ENCODE measurements at regions not wholly inside any gene's neighbourhood (a gene's known extent, or its start where the extent isn't known, plus 50 kb on each side); places are given as distances from the start of the nearest gene placed in this dataset.

GRCh38 chr5:144941004-144941403, 770.3 kb downstream of the KCTD16 start:
- DNase-seq = no peak

GRCh38 chr5:144918371-144918770, 747.7 kb downstream of the KCTD16 start:
- no peak for DNase-seq

GRCh38 chr5:144915452-144915851, 744.8 kb downstream of the KCTD16 start:
- DNase-seq = no peak

- DNase-seq = no peak
These were observed 743.0 kb downstream of the KCTD16 start for GRCh38 chr5:144913661-144914060.

- DNase-seq = no peak
These were observed 725.8 kb downstream of the KCTD16 start for GRCh38 chr5:144896473-144896872.

GRCh38 chr5:144886668-144887067, 716.0 kb downstream of the KCTD16 start:
- no peak for DNase-seq

- DNase-seq = no peak
These were observed 712.1 kb downstream of the KCTD16 start for GRCh38 chr5:144882739-144883283.

GRCh38 chr5:144880513-144880912, 709.8 kb downstream of the KCTD16 start:
- no peak for DNase-seq

GRCh38 chr5:144876990-144877389, 706.3 kb downstream of the KCTD16 start:
- DNase-seq = no peak

GRCh38 chr5:144873076-144873475, 702.4 kb downstream of the KCTD16 start:
- no peak for DNase-seq

GRCh38 chr5:144864118-144864517, 693.4 kb downstream of the KCTD16 start:
- no peak for DNase-seq

- DNase-seq = no peak
These were observed 686.8 kb downstream of the KCTD16 start for GRCh38 chr5:144857454-144857853.

- DNase-seq = no peak
These were observed 673.4 kb downstream of the KCTD16 start for GRCh38 chr5:144844086-144844485.

GRCh38 chr5:144832416-144832815, 661.7 kb downstream of the KCTD16 start:
- DNase-seq = no peak

- no peak for DNase-seq
These were observed 661.0 kb downstream of the KCTD16 start for GRCh38 chr5:144831650-144832049.

GRCh38 chr5:144822503-144822902, 651.8 kb downstream of the KCTD16 start:
- no peak for DNase-seq

GRCh38 chr5:144820278-144820677, 649.6 kb downstream of the KCTD16 start:
- no peak for DNase-seq

GRCh38 chr5:144815131-144815530, 644.5 kb downstream of the KCTD16 start:
- DNase-seq = no peak

- peak; percentile 89 for DNase-seq
These were observed 642.1 kb downstream of the KCTD16 start for GRCh38 chr5:144812763-144813162.

GRCh38 chr5:144800169-144800568, 629.5 kb downstream of the KCTD16 start:
- no peak for DNase-seq

- no peak for DNase-seq
These were observed 627.9 kb downstream of the KCTD16 start for GRCh38 chr5:144798595-144798994.

GRCh38 chr5:144794922-144795321, 624.2 kb downstream of the KCTD16 start:
- DNase-seq = peak; percentile 62

GRCh38 chr5:144788556-144788955, 617.9 kb downstream of the KCTD16 start:
- no peak for DNase-seq

GRCh38 chr5:144788046-144788445, 617.4 kb downstream of the KCTD16 start:
- DNase-seq = no peak

GRCh38 chr5:144779368-144779767, 608.7 kb downstream of the KCTD16 start:
- peak; percentile 17 for DNase-seq

GRCh38 chr5:144778561-144778960, 607.9 kb downstream of the KCTD16 start:
- peak; percentile 7 for DNase-seq
